ENCODE measurements at regions not wholly inside any gene's neighbourhood (a gene's known extent, or its start where the extent isn't known, plus 50 kb on each side); places are given as distances from the start of the nearest gene placed in this dataset.

DNA sequence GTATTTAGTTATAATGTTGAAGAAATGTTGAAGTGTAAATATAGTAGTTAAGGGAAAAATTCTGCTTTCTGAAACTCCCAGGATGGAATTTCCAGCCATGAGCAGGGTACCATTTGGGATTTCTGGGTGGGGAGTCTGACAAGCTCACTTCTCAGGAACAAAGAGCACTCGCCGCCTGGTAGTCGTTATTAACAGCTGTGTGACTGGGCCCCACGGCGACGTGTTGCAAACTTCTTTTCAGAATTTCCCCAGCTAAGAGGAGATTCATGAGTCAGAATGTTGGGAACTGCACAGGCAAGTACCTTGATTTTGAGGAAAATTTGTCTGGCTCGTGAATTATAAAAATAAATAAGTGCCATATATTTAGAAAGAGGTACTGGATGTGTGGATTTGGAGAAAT is 103.7 kb downstream of the LACC1 start:
- peaks cover 0 to 12% (median 0%) of the 10 kb centered on the region in 4 donors for H3K4me1 ChIP-seq
- no peak overlapping the region for H3K4me3 ChIP-seq
- no peak for DNase-seq
- H3K36me3 ChIP-seq: no peaks in the 10 kb centered on the region
- no peaks in the 10 kb centered on the region for H3K9me3 ChIP-seq
- H3K27ac ChIP-seq: no peak overlapping the region
- TF ChIP-seq CTCF (IDR thresholded peaks at IDR 0.05) (no peak), POLR2A (IDR thresholded peaks at IDR 0.05) (no peak)
- no peaks in the 10 kb centered on the region for H3K27me3 ChIP-seq

GRCh38 chr13:43984292-43984691 is 104.6 kb downstream of the LACC1 start:
- no peak for DNase-seq
- Histone ChIP-seq H3K4me3 (no peak overlapping the region), H3K4me1 (peaks cover 0 to 12% (median 0%) of the 10 kb centered on the region in 4 donors), H3K27ac (no peak overlapping the region), H3K9me3 (no peaks in the 10 kb centered on the region), H3K27me3 (no peaks in the 10 kb centered on the region), H3K36me3 (no peaks in the 10 kb centered on the region)
- TF ChIP-seq CTCF (IDR thresholded peaks at IDR 0.05) (no peak), POLR2A (IDR thresholded peaks at IDR 0.05) (no peak)

GRCh38 chr13:43985422-43986072 is 105.8 kb downstream of the LACC1 start:
- Histone ChIP-seq H3K36me3 (no peaks in the 10 kb centered on the region), H3K9me3 (no peaks in the 10 kb centered on the region), H3K4me3 (no peak overlapping the region), H3K4me1 (peaks cover 0 to 12% (median 0%) of the 10 kb centered on the region in 4 donors), H3K27me3 (no peaks in the 10 kb centered on the region), H3K27ac (no peak overlapping the region)
- no peak for DNase-seq
- no peak for TF ChIP-seq CTCF (IDR thresholded peaks at IDR 0.05)
- no peak for TF ChIP-seq POLR2A (IDR thresholded peaks at IDR 0.05)

- no peak for TF ChIP-seq CTCF (IDR thresholded peaks at IDR 0.05)
- TF ChIP-seq POLR2A (IDR thresholded peaks at IDR 0.05): no peak
- no peak overlapping the region for H3K4me3 ChIP-seq
- no peak for DNase-seq
- no peaks in the 10 kb centered on the region for H3K36me3 ChIP-seq
- peaks cover 0 to 12% (median 0%) of the 10 kb centered on the region in 4 donors for H3K4me1 ChIP-seq
- no peaks in the 10 kb centered on the region for H3K27me3 ChIP-seq
- no peak overlapping the region for H3K27ac ChIP-seq
- no peaks in the 10 kb centered on the region for H3K9me3 ChIP-seq
These were observed 106.8 kb downstream of the LACC1 start for GRCh38 chr13:43986421-43986981.

DNA sequence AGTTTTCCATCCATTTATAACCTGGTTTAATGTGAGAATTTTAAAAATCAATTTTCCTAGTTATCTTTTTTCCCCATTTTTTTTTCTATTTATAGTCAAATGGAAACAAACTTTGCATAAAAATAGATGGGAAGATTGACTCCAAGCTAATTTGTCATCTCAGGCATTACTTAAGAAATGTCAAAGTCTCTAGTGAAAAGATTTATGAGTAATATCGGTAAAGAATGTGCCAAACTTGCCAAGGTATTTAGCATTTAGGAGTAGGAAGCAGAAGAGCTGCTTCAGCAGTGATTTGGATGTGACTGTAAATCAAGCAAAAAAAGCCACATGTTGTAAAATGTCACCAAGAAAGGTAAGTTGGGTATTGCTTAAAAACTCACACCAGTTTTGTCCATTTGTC is 108.6 kb downstream of the LACC1 start:
- Histone ChIP-seq H3K36me3 (no peaks in the 10 kb centered on the region), H3K27ac (no peak overlapping the region), H3K27me3 (no peaks in the 10 kb centered on the region), H3K4me3 (no peak overlapping the region), H3K4me1 (peaks cover 0 to 12% (median 0%) of the 10 kb centered on the region in 4 donors), H3K9me3 (no peaks in the 10 kb centered on the region)
- no peak for DNase-seq
- TF ChIP-seq POLR2A (IDR thresholded peaks at IDR 0.05): no peak
- no peak for TF ChIP-seq CTCF (IDR thresholded peaks at IDR 0.05)
